SK-N-SH (cell line): ENCODE measurements at regions not wholly inside any gene's neighbourhood (a gene's known extent, or its start where the extent isn't known, plus 50 kb on each side); places are given as distances from the start of the nearest gene placed in this dataset.

Source experiments
- CTCF ChIA-PET: fragments of 300-600, 350-600 bp; formaldehyde crosslinking; extraction: SDS; loops from one replicate; lab custom pipeline; 2021; lab: Yijun Ruan, JAX
- POLR2A ChIA-PET: fragments of 350-600 bp; sonication (Branson Sonifier 250); formaldehyde crosslinking; extraction: SDS; loops from one replicate; lab custom pipeline; 2020; ENCODE audit warnings: antibody characterized with exemption, inconsistent platforms; lab: Yijun Ruan, JAX
- DNase-seq: peaks from one replicate; pipeline ENCODE4 v3.0.0; 2012
- H2AFZ ChIP-seq: fragments of 200-600 bp; sonication (generic); 2 replicates; pipeline ENCODE4 v1.8.1; 2016; ENCODE audit warnings: antibody characterized with exemption, mild to moderate bottlenecking, low read depth
- H3F3A ChIP-seq: fragments of 200-600 bp; sonication (generic); replicated peaks from 2 replicates; pipeline ENCODE3; 2016; ENCODE audit warnings: antibody characterized with exemption, mild to moderate bottlenecking; ENCODE audit not compliant: insufficient read depth
- H3K27ac ChIP-seq, 2 experiments: fragments of 200-500 bp in 1 of 2; fragments of 200-600 bp in 1 of 2; sonication (Bioruptor generic) in 1 of 2; sonication (generic), shearing (Covaris generic) in 1 of 2; 2 replicates each; pipeline versions ENCODE4 v1.5.1 to v1.6.1; 2014 to 2016; ENCODE audit warnings: low read depth in 2 of 2, inconsistent platforms in 1 of 2, low read length in 1 of 2, mild to moderate bottlenecking in 1 of 2, mixed read lengths in 1 of 2
- H3K27me3 ChIP-seq: fragments of 200-600 bp; sonication (generic), shearing (Covaris generic); 2 replicates; pipeline ENCODE4 v1.6.1; 2016; ENCODE audit warnings: mixed run types; ENCODE audit not compliant: insufficient read depth
- H3K36me3 ChIP-seq, 2 experiments: fragments of 200-500 bp in 1 of 2; fragments of 200-600 bp in 1 of 2; sonication (Bioruptor generic) in 1 of 2; sonication (generic) in 1 of 2; replicated peaks in 1 of 2; 2 replicates each; pipeline versions ENCODE3 to v1.5.1; 2014 to 2016; ENCODE audit warnings: low read length in 1 of 2, mild to moderate bottlenecking in 1 of 2; ENCODE audit not compliant: insufficient read depth in 2 of 2, control insufficient read depth in 1 of 2
- H3K4me1 ChIP-seq, 2 experiments: fragments of 200-500 bp in 1 of 2; fragments of 200-600 bp in 1 of 2; sonication (Bioruptor generic) in 1 of 2; sonication (generic), shearing (Covaris generic) in 1 of 2; 2 replicates each; pipeline versions ENCODE4 v1.5.1 to v1.6.1; 2014 to 2016; ENCODE audit warnings: low read depth in 1 of 2, low read length in 1 of 2, mixed run types in 1 of 2; ENCODE audit not compliant: insufficient read depth in 2 of 2, control insufficient read depth in 1 of 2
- H3K4me2 ChIP-seq: fragments of 200-600 bp; sonication (generic), shearing (Covaris generic); 2 replicates; pipeline ENCODE4 v1.6.1; 2017; ENCODE audit warnings: mixed run types
- H3K4me3 ChIP-seq, 2 experiments: fragments of 200-500 bp in 1 of 2; fragments of 200-600 bp in 1 of 2; sonication (Bioruptor generic) in 1 of 2; sonication (generic), shearing (Covaris generic) in 1 of 2; 2 replicates each; pipeline versions ENCODE4 v1.5.1 to v1.8.1; 2014 to 2016; ENCODE audit warnings: low read depth in 2 of 2, inconsistent platforms in 1 of 2, low read length in 1 of 2, mild to moderate bottlenecking in 1 of 2, mixed read lengths in 1 of 2, moderate library complexity in 1 of 2
- H3K79me2 ChIP-seq: fragments of 200-600 bp; sonication (generic); 2 replicates; pipeline ENCODE4 v1.8.1; 2017; ENCODE audit warnings: mild to moderate bottlenecking; ENCODE audit not compliant: insufficient read depth
- H3K9ac ChIP-seq: fragments of 200-600 bp; sonication (generic); 2 replicates; pipeline ENCODE4 v1.6.1; 2017; ENCODE audit warnings: mixed run types
- H3K9me2 ChIP-seq: fragments of 200-600 bp; sonication (generic); 2 replicates; pipeline ENCODE4 v1.6.1; 2017; ENCODE audit warnings: mixed run types
- H3K9me3 ChIP-seq: fragments of 200-600 bp; sonication (generic); 2 replicates; pipeline ENCODE4 v1.6.1; 2017; ENCODE audit warnings: mixed run types, mild to moderate bottlenecking, moderate library complexity
- H4K20me1 ChIP-seq: fragments of 200-600 bp; sonication (generic); 2 replicates; pipeline ENCODE4 v1.6.1; 2017; ENCODE audit warnings: mild to moderate bottlenecking, mixed run types; ENCODE audit not compliant: insufficient read depth
- CHD2 ChIP-seq: fragments of 150-350 bp; IDR thresholded peaks from 2 replicates; pipeline ENCODE4 v1.6.1; 2018; ENCODE audit warnings: low read length; ENCODE audit not compliant: partially characterized antibody
- ELF1 ChIP-seq: IDR thresholded peaks from 2 replicates; pipeline ENCODE4 v1.4.0; 2012
- EP300 ChIP-seq, 2 experiments: IDR thresholded peaks; 2 replicates each; pipeline versions ENCODE4 v1.4.0 to v1.6.1; 2012; ENCODE audit warnings: borderline replicate concordance in 1 of 2, low read depth in 1 of 2, low read length in 1 of 2
- EZH2phosphoT487 ChIP-seq: fragments of 200-600 bp; sonication (generic); IDR thresholded peaks from 2 replicates; pipeline ENCODE4 v1.6.1; 2017; ENCODE audit warnings: low read depth, mixed run types, mild to moderate bottlenecking, antibody characterized with exemption, moderate library complexity, borderline replicate concordance
- FOXJ3 ChIP-seq: sonication (generic); formaldehyde crosslinking; IDR thresholded peaks from 2 replicates; pipeline ENCODE4 v1.5.1; 2020; ENCODE audit warnings: mild to moderate bottlenecking, missing genetic modification reagents
- GATA2 ChIP-seq: sonication (generic); formaldehyde crosslinking; IDR thresholded peaks from 2 replicates; pipeline ENCODE4 v1.5.0; 2020; ENCODE audit warnings: mild to moderate bottlenecking, missing genetic modification reagents
- JUND ChIP-seq: IDR thresholded peaks from 2 replicates; pipeline ENCODE4 v1.4.0; 2012
- MEF2A ChIP-seq: IDR thresholded peaks from 2 replicates; pipeline ENCODE4 v1.4.0; 2012; ENCODE audit warnings: low read depth, borderline replicate concordance
- MXI1 ChIP-seq: IDR thresholded peaks from 2 replicates; pipeline ENCODE4 v1.6.1; 2012; ENCODE audit warnings: mild to moderate bottlenecking, low read depth, low read length, improper control_type of control experiment
- NFIC ChIP-seq: IDR thresholded peaks from 2 replicates; pipeline ENCODE4 v1.4.0; 2012; ENCODE audit warnings: borderline replicate concordance
- POLR2AphosphoS5 ChIP-seq: IDR thresholded peaks from 2 replicates; pipeline ENCODE4 v1.6.1; 2012; ENCODE audit warnings: low read depth, low read length
- RAD21 ChIP-seq: IDR thresholded peaks from 2 replicates; pipeline ENCODE4 v1.6.1; 2012; ENCODE audit warnings: mild to moderate bottlenecking, low read length
- REST ChIP-seq: IDR thresholded peaks from 2 replicates; pipeline ENCODE4 v1.6.1; 2012; ENCODE audit warnings: mild to moderate bottlenecking, low read depth, low read length, moderate library complexity
- RFX5 ChIP-seq: IDR thresholded peaks from 2 replicates; pipeline ENCODE4 v1.6.1; 2012; ENCODE audit warnings: mild to moderate bottlenecking, improper control_type of control experiment, low read length
- SIN3A ChIP-seq: IDR thresholded peaks from 2 replicates; pipeline ENCODE4 v1.6.1; 2012; ENCODE audit warnings: low read depth, mild to moderate bottlenecking, low read length, moderate library complexity, borderline replicate concordance
- USF1 ChIP-seq: IDR thresholded peaks from 2 replicates; pipeline ENCODE4 v1.4.0; 2012; ENCODE audit warnings: low read depth, borderline replicate concordance
- ZBTB33 ChIP-seq: IDR thresholded peaks from 2 replicates; pipeline ENCODE4 v1.4.0; 2012; ENCODE audit warnings: low read depth, borderline replicate concordance
- WGBS: methylation state at CpG from one replicate; pipeline ENCODE4 v1.1.6; 2017; ENCODE audit warnings: low lambda C conversion rate; 5-methylcytosine and 5-hydroxymethylcytosine counted together

- CTCF ChIA-PET: no interaction called here
- 35% methylated on average over 18 of the region's 18 CpGs for WGBS
- POLR2A ChIA-PET: no interaction called here
- no peak overlapping the region for H3K4me3 ChIP-seq
- H3K9me2 ChIP-seq: no peaks in the 10 kb centered on the region
- DNase-seq: no peak
- H3K4me2 ChIP-seq: no peak overlapping the region
- H3K4me1 ChIP-seq: no peaks in the 10 kb centered on the region
- TF ChIP-seq EZH2phosphoT487 (no peak), POLR2AphosphoS5 (no peak), MEF2A (no peak), MXI1 (no peak), RAD21 (no peak), RFX5 (no peak), CHD2 (no peak), JUND (no peak), ELF1 (no peak), REST (no peak), ZBTB33 (no peak), USF1 (no peak), SIN3A (no peak), FOXJ3 (CRISPR knock-in tag) (no peak), EP300 (IDR thresholded peaks at IDR 0.05; ENCODE audit: borderline replicate concordance in 1 of 2, low read depth in 1 of 2, low read length in 1 of 2) (no peak), GATA2 (CRISPR knock-in tag) (no peak), NFIC (no peak)
- H4K20me1 ChIP-seq: no peaks in the 10 kb centered on the region
- no peaks in the 10 kb centered on the region for H3K9me3 ChIP-seq
- no peak overlapping the region for H3K27ac ChIP-seq
- no peak overlapping the region for H2AFZ ChIP-seq
- H3F3A ChIP-seq: no peaks in the 10 kb centered on the region
- H3K9ac ChIP-seq: no peak overlapping the region
- no peaks in the 10 kb centered on the region for H3K79me2 ChIP-seq
- no peaks in the 10 kb centered on the region for H3K36me3 ChIP-seq
- H3K27me3 ChIP-seq: peaks cover 5% of the 10 kb centered on the region; the same call in 1 of the 2 replicates
Observed at GRCh38 chr22:49446145-49446758, 381.4 kb downstream of the BRD1 start.
